ENCODE measurements at regions not wholly inside any gene's neighbourhood (a gene's known extent, or its start where the extent isn't known, plus 50 kb on each side); places are given as distances from the start of the nearest gene placed in this dataset.

DNA sequence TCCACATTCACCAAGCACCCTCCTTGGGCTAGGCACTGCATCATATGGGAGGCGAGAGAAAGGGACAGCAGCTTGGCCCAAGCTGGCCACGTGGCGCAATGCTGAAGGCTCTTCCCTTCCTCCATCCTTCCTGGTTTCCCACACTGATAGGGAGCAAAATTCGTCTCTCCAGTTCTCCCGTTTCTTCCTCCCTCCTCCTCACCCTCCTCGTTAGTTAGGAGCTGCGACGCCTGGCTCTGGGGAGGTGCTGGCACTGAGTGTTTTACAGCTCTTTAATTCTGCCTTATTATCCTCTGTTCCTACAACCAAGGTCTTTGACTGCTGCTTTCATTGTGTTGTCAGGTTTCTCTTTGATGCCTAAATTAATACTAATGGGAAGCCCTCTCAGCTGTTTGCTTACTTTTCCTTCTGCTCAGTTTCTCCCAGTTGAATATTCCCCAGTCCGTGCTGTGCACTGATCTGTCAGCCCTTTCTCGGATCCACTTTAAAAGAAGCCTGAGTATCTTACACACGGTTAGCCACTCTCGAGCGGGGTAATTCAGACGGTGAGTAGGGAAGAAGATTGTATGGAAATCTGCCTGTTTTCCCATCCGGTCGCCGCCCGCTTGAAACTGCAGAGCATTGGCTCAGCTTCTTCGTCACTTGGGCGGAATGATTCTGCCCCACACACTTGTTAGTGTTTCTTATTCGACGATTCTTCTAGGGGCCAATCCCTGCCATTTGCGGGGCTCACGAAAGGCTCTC is 56.2 kb upstream of the SMYD2 start:
- no peaks in the 10 kb centered on the region for H3K36me3 ChIP-seq (ENCODE audit: insufficient read depth, low read length)
- H3K9me3 ChIP-seq (ENCODE audit: low read length), result no peaks in the 10 kb centered on the region
- DNase-seq (ENCODE audit: low spot score), result no peak
- no peak overlapping the region for H2AFZ ChIP-seq (ENCODE audit: low read length)
- no peak overlapping the region for H3K4me2 ChIP-seq (ENCODE audit: low read length)
- CTCF ChIA-PET (ENCODE audit: unreplicated experiment), result no interaction called here
- intact Hi-C loops (cut with micrococcal nuclease; ENCODE audit: unreplicated experiment), result no loop called here
- H3K4me3 ChIP-seq (ENCODE audit: low read depth, low read length, poor library complexity, severe bottlenecking), result no peak overlapping the region
- no peaks in the 10 kb centered on the region for H4K20me1 ChIP-seq (ENCODE audit: insufficient read depth, low read length)
- no peaks in the 10 kb centered on the region for H3K9me2 ChIP-seq (ENCODE audit: insufficient read depth, low read length)
- no peaks in the 10 kb centered on the region for H3K4me1 ChIP-seq (ENCODE audit: insufficient read depth, low read length, poor library complexity, severe bottlenecking)
- no peaks in the 10 kb centered on the region for H3K79me2 ChIP-seq (ENCODE audit: insufficient read depth, low read depth, low read length)
- BruUV-seq (replicated peaks), result no TSS peak
- no peak for TF ChIP-seq CTCF (conservative IDR thresholded peaks at IDR 0.05; ENCODE audit: low read length)
- TF ChIP-seq EZH2phosphoT487 (IDR thresholded peaks at IDR 0.05; ENCODE audit: borderline replicate concordance, low read depth, low read length), result no peak
- POLR2A ChIA-PET, result no interaction called here
- H3K27ac ChIP-seq (ENCODE audit: low read depth, low read length, poor library complexity, severe bottlenecking), result no peak overlapping the region

DNA sequence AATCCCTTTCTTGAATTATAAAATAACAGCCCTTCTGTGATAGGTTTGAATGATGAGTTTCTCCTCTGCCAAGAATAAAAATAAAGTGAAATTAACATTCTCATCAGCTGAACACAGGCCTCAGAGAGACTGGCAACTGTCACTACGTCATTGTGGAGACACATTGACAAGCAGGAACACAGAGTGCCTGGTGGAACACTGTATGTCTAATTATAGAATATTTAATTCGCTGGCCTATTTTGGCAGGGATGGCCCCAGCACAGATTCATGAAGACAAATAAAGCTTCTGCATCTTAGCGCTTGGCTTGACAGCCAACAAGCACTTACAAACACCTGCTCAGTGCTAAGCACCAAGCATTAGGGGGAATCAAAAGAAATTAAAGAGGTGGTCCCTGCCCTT is 52.0 kb upstream of the SMYD2 start:
- DNase-seq (ENCODE audit: low spot score), result no peak
- Histone ChIP-seq H3K9me3 (ENCODE audit: low read length) (no peaks in the 10 kb centered on the region), H4K20me1 (ENCODE audit: insufficient read depth, low read length) (no peaks in the 10 kb centered on the region), H3K9me2 (ENCODE audit: insufficient read depth, low read length) (no peaks in the 10 kb centered on the region), H3K27ac (ENCODE audit: low read depth, low read length, poor library complexity, severe bottlenecking) (no peak overlapping the region), H3K4me2 (ENCODE audit: low read length) (no peak overlapping the region), H3K4me3 (ENCODE audit: low read depth, low read length, poor library complexity, severe bottlenecking) (no peak overlapping the region), H2AFZ (ENCODE audit: low read length) (no peak overlapping the region), H3K79me2 (ENCODE audit: insufficient read depth, low read depth, low read length) (no peaks in the 10 kb centered on the region), H3K4me1 (ENCODE audit: insufficient read depth, low read length, poor library complexity, severe bottlenecking) (no peaks in the 10 kb centered on the region), H3K36me3 (ENCODE audit: insufficient read depth, low read length) (no peaks in the 10 kb centered on the region)
- TF ChIP-seq CTCF (conservative IDR thresholded peaks at IDR 0.05; ENCODE audit: low read length) (no peak), EZH2phosphoT487 (IDR thresholded peaks at IDR 0.05; ENCODE audit: borderline replicate concordance, low read depth, low read length) (no peak)
- intact Hi-C loops (cut with micrococcal nuclease; ENCODE audit: unreplicated experiment), result no loop called here
- POLR2A ChIA-PET, result no interaction called here
- CTCF ChIA-PET (ENCODE audit: unreplicated experiment), result no interaction called here
- no TSS peak for BruUV-seq (replicated peaks)

DNA sequence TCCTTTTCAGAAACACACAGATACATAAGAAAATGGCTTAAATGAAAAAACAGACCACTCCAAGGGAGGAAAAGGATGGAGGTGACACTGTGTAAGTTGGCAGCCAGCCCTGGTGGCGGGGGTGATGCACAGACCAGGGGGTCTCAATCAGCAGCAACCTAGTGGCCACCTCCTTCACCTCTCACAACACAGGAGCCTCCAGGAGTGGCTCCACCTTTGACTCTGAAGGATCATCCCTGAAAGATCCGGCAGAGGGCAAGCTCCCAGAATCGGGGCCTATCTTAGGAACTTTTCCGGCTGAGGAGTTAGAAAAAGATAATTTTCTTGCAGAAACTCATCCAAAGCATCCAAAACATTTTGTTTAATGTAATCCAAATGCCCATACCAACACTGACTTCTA is 51.2 kb upstream of the SMYD2 start:
- Histone ChIP-seq H2AFZ (ENCODE audit: low read length) (no peak overlapping the region), H3K27ac (ENCODE audit: low read depth, low read length, poor library complexity, severe bottlenecking) (no peak overlapping the region), H3K9me2 (ENCODE audit: insufficient read depth, low read length) (no peaks in the 10 kb centered on the region), H3K36me3 (ENCODE audit: insufficient read depth, low read length) (no peaks in the 10 kb centered on the region), H4K20me1 (ENCODE audit: insufficient read depth, low read length) (no peaks in the 10 kb centered on the region), H3K9me3 (ENCODE audit: low read length) (no peaks in the 10 kb centered on the region), H3K4me3 (ENCODE audit: low read depth, low read length, poor library complexity, severe bottlenecking) (no peak overlapping the region), H3K4me1 (ENCODE audit: insufficient read depth, low read length, poor library complexity, severe bottlenecking) (no peaks in the 10 kb centered on the region), H3K79me2 (ENCODE audit: insufficient read depth, low read depth, low read length) (no peaks in the 10 kb centered on the region), H3K4me2 (ENCODE audit: low read length) (no peak overlapping the region)
- no peak for DNase-seq (ENCODE audit: low spot score)
- intact Hi-C loops (cut with micrococcal nuclease; ENCODE audit: unreplicated experiment), result no loop called here
- no TSS peak for BruUV-seq (replicated peaks)
- TF ChIP-seq EZH2phosphoT487 (IDR thresholded peaks at IDR 0.05; ENCODE audit: borderline replicate concordance, low read depth, low read length) (no peak), CTCF (conservative IDR thresholded peaks at IDR 0.05; ENCODE audit: low read length) (no peak)
- ChIA-PET POLR2A (no interaction called here), CTCF (ENCODE audit: unreplicated experiment) (no interaction called here)

Measured in OCI-LY7 (cell line).